Suprapubic skin (tissue), 4 donors: ENCODE measurements at regions not wholly inside any gene's neighbourhood (a gene's known extent, or its start where the extent isn't known, plus 50 kb on each side); places are given as distances from the start of the nearest gene placed in this dataset.

ENCODE experiments used
- CTCF ChIP-seq, 2 donors: fragments of 200-600 bp in 1 of 2; fragments of 450-650 bp in 1 of 2; sonication (generic) in 1 of 2; IDR thresholded peaks; one replicate each; pipeline ENCODE4 v1.5.1; 2016 to 2019; ENCODE audit warnings: antibody characterized with exemption in 2 of 2, mild to moderate bottlenecking in 1 of 2, moderate library complexity in 1 of 2
- EP300 ChIP-seq: sonication (generic); formaldehyde crosslinking; IDR thresholded peaks from one replicate; pipeline ENCODE4 v1.6.1; 2017; ENCODE audit warnings: antibody characterized with exemption
- POLR2A ChIP-seq, 2 donors: fragments of 450-650 bp; IDR thresholded peaks; one replicate each; pipeline ENCODE4 v1.6.1; 2017; ENCODE audit warnings: antibody characterized with exemption in 2 of 2, mild to moderate bottlenecking in 2 of 2, moderate library complexity in 2 of 2
- POLR2AphosphoS5 ChIP-seq, 3 donors: sonication (generic); formaldehyde crosslinking; IDR thresholded peaks; one replicate each; pipeline ENCODE4 v1.6.1; 2017; ENCODE audit warnings: antibody characterized with exemption in 3 of 3

- TF ChIP-seq CTCF (IDR thresholded peaks at IDR 0.05) (no peak), POLR2A (IDR thresholded peaks at IDR 0.05) (no peak), EP300 (no peak), POLR2AphosphoS5 (IDR thresholded peaks at IDR 0.05) (no peak)
Measured at GRCh38 chr1:98172578-98172977, 251.7 kb upstream of the DPYD start.
